ENCODE measurements at regions not wholly inside any gene's neighbourhood (a gene's known extent, or its start where the extent isn't known, plus 50 kb on each side); places are given as distances from the start of the nearest gene placed in this dataset.

DNA sequence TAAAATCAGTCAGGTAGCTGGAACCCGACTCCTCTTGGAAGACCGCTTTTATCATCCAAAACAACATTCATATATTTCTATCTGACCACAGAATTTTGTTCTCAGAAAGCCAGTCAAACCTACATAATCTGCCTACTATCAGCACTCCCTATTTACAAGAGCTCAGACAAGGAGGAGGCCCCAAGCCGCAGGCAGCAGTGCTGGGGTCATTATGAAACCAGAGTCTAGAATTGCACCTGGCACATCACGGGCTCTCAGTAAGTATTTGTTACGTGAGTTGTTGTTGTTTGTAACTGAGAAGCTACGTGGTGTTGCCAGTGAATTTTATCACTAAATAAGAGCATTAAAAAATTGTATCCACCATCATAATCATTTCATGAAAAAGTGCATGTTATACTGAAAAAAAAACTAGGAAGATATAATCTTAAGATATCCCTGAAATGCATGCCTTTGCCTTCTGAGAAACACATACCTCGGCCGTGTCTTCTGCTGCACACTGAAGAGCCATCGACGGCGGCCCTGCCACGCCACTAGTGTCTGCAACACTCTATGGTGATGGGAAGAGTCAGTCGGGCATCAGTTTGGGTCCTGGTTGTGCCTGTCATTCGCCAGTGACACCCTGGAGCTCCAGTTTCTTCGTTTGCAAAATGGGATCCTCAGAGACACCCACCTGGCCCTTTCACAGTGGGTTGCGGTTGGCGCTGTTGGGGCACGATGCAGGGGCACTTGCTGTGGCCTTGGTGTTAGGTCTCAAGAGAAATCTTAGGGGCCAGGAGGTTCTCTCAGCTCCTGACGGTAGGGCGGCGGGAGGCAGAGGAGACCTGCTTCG, 505.9 kb downstream of the EIPR1 start:
- no peak for DNase-seq (ENCODE audit: low spot score)

DNA sequence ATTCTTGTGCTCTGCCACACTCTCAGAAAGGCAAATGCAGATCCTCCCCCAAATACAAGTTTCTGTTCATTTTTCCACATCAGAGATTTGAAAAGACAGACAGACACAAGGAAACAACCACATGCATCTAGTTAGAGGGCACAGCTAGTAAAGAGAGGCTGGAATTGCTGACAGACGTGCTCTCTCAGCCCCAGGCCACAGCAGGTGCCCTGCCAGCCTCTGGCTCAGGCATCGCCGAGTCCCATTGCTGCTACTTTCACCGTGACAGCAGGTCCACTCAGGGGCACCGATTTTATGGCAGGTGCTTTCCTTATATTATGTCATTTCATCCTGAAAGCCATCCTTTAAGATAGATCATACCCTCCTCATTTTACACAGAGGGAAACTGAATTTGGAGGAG, 507.5 kb downstream of the EIPR1 start:
- no peak for DNase-seq (ENCODE audit: low spot score)

DNA sequence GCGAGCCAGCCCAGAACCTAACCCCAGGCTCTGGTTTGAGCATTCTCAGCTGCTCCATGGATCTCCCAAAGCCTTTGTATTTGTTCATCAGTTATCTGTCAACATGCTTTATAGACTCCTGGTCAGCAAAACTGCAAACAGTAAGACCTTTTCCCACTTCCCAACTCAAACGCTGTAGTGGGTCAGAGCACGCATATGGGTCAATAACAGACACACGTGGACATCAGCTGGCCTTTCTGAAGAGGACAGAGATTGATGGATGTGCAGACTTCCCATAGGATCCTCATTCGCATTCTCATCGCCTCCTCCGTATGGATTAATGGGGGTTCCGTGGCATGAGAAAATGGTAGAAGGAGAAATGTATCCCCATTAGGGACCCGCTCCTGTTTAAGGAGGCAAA, 508.1 kb downstream of the EIPR1 start:
- no peak for DNase-seq (ENCODE audit: low spot score)

DNA sequence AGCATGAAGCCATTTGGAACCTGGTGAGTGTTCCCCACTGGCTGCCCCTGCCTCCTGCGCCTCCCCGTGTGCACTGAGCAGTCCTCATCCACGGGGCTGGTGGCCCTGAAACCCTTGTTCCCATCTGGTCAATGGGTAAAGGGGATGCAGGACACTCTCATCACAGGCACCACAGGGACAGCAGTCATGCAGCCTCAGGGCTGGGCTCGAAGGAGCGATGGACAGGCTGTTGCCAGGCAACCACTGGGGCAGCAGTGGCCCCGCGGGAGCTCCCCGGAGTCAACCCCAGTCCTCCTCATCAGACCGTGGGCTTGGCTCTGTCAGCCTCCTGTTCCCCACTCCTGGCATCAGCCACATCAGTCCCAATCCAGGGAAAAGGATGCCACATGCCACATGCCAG, 509.5 kb downstream of the EIPR1 start:
- peak; percentile 36 for DNase-seq (ENCODE audit: low spot score)

DNA sequence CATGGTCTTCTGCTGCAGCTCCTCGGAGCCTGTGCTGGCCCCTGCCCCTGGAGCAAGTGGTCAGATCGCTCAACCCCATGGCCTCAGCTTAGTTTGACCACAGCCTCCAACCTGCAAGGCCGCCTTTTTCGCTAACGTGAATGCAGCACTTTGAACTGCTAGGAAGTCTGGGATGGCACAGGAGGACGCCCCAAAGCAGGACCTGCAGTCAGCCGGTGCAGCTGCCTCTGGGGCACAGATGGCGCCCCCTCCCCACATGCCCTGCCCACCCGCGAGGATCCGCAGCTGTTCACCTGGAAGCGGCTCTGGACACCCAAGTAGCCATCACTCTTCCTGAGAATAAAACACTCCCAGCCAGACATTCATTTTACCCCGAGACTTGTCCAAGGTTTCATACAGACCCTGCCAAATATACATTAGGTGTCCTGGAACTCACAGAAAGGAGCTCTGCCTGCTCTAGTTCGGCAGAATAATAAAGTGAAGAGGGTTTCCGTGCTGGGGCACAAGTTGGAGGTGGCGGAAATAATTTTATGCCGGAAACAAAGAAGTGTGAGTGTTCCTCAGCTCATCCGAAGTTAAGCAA, 510.1 kb downstream of the EIPR1 start:
- DNase-seq (ENCODE audit: low spot score) = no peak

DNA sequence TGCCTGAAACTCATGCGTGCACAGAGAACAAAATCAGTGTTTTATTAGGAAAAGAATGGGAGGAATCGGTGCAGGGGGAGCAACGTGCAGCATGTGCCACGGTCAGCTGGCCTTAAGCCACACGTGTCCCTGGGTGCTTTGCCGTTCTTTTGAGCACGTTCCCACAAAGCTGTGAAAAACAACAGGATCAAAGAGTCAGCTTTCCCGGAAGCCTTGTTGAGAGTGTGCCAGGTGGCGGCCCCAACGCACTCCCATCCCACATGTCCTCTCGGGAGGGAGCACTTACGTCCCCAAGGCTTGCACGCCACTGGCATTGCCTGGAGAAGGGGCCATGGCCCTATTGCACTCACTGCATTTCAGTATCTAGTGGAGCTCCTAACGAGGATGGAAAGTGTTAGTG, 511.2 kb downstream of the EIPR1 start:
- no peak for DNase-seq (ENCODE audit: low spot score)

DNA sequence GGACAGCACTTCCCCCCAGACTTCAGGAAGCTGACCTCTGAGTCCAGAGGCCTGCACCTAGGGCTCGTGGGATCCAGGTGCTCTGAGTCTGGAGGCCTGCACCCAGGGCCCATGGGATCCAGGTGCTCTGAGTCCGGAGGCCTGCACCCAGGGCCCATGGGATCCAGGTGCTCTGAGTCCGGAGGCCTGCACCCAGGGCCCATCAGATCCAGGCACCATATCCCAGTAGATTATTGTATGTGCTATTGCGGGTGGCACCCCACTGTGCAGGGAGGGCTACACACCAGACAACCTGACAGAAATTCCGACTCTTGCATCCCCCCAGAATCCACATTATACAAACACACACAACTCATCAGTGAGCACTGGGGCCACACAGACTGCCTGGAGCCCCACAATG, 515.2 kb downstream of the EIPR1 start:
- DNase-seq (ENCODE audit: low spot score) = no peak

DNA sequence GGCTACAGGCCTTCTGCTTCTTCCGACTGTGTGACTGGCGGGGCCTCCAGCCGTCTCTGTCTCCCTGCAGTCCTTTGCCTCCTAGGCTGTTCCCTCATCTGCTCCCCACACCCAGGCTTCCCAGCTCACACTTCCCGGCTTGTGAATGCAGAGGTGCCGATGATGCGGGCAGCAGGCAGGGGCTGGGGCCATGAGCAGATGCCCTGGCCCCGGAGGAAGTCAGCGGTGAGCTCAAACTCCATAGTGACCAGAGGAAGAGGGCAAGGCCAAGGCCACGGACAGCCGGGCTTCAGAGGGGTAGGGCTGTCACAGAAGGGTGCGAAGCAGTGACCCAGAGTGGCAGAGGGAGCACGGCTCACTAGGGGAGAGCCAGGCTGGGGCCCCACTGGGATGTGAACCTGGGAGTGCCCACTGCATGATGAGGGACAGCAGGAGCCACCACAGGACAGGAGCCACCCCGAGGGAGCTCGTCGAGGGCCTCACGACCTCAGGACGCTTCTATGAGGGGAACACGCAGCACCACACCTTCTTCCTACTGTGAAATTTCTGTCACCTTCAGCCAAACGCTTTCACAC, 515.9 kb downstream of the EIPR1 start:
- DNase-seq (ENCODE audit: low spot score) = no peak

DNA sequence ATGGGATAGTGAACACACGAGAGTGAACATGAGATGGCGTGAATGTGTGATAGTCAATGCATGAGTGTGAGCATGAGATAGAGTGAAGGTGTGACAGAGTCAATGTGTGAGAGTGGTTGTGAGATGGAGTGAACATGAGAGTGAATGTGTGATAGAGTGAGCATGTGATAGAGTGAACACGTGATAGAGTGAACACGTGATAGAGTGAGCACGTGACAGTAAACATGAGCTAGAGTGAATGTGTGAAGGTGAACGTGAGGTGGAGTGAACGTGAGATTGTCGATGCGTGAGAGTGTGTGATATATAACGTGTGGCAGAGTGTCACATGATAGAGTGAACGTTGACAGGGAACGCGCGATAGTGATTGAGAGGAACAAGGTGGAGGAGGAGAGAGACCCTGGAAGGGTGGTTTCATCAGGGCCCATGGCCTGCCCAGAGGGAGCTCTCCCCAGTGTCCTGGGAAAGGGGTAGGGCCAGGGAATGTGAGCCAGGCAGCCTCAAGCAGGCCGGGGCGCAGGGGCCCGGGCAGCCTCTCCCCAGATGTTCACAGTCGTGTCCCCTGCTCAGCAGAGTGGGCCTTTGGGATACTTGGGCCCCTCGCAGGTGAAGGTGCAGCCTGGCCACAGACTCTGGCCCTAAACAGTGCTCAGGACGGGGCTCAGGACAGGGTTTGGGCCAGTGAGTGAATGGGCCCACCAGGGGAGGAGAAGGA, 516.9 kb downstream of the EIPR1 start:
- no peak for DNase-seq (ENCODE audit: low spot score)

DNA sequence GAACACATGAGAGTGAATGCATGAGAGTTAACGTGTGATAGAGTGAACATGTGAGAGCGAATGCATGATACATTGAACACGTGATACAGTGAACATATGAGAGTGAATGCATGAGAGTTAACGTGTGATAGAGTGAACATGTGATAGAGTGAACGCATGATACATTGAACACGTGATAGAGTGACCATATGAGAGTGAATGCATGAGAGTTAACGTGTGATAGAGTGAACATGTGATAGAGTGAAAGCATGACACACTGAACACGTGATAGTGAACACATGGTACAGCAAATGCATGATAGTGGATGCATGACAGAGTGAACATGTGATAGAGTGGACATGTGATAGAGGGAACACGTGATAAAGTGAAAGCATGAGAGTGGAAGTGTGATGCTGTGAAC, 517.9 kb downstream of the EIPR1 start:
- DNase-seq (ENCODE audit: low spot score) = no peak

DNA sequence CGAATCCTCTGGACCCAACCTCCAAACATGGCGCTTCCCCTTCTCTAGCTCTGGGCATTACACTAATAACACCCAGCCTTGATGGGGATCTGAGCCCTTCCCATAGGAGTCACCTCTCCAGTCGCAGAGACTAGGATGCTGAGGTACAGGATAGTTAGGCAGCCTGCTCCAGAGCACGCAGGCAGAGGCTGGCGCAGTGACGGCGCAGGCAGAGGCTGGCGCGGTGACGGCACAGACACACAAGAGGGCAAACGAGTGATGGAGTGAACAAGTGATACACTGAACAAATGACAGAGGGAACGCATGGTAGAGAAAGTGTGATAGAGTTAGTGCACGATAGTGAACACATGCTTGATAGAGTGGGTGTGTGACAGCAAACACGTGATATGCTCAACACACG, 518.5 kb downstream of the EIPR1 start:
- DNase-seq (ENCODE audit: low spot score) = no peak

DNA sequence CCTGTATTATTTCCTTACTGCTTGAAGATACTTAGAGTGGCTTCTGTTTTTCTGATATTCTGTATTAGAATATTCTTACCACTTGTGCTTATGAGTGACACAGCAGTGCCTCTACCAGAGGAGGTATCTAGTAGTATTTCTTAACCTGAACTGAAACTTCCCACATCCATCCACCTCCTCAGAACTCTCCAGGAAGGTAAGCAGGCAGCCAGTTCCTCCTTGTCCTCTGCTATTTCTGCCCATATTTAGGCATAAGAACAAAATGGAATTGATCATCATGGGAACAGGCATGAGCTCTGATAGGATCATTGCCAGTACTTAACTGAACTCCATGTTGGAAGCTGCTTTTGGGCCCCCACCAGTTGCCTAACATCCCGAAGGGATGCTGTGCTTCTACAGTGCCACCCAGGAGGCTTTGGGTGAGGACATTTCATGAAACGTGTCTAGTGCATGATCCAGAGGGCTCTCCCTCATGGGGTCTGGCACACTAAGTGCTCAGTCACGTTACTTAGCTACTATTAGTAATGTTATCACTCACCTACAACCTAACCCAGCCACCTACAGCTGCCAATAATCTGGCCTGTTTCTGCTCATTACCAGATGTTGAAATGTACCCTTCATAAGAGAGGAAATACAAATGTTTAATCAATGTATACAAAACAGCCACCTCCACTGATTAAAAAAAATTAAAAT, 520.7 kb downstream of the EIPR1 start:
- DNase-seq (ENCODE audit: low spot score) = no peak

DNA sequence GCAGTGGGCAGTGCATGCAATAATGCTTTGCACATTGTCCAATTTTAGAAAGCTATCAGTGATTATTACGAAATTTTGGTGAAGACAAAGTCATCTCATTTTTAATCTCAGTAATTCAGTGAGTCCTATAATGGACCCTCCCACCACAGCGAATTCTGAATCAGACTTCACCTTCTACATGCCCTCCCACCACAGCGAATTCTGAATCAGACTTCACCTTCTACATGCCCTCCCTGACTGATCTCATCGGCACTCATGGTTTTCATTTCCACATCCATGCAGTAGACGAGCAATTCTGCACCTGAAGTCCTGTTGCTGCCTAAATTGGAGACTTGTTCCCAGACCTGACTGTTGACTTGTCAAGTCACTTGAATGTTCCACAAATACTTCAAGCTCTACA, 522.3 kb downstream of the EIPR1 start:
- no peak for DNase-seq (ENCODE audit: low spot score)

DNA sequence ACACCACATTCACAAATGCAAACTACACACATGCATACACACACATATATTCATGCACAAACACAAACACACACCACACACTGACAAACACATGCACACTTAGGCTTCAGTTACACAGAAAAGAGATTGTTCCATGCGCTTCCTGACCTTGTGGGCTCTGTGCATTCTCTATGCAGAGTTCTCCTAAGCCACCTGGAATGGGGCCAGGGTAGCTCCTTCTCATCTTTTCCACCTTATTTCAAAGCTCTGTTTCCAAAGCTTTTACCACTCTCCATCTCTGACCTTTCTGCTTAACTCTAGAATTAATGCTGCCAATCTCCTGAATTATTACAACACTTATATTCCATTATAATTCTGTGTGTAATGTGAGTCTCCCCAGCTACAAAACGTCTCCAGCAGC, 522.3 kb upstream of the MYT1L start:
- no peak for DNase-seq (ENCODE audit: low spot score)

DNA sequence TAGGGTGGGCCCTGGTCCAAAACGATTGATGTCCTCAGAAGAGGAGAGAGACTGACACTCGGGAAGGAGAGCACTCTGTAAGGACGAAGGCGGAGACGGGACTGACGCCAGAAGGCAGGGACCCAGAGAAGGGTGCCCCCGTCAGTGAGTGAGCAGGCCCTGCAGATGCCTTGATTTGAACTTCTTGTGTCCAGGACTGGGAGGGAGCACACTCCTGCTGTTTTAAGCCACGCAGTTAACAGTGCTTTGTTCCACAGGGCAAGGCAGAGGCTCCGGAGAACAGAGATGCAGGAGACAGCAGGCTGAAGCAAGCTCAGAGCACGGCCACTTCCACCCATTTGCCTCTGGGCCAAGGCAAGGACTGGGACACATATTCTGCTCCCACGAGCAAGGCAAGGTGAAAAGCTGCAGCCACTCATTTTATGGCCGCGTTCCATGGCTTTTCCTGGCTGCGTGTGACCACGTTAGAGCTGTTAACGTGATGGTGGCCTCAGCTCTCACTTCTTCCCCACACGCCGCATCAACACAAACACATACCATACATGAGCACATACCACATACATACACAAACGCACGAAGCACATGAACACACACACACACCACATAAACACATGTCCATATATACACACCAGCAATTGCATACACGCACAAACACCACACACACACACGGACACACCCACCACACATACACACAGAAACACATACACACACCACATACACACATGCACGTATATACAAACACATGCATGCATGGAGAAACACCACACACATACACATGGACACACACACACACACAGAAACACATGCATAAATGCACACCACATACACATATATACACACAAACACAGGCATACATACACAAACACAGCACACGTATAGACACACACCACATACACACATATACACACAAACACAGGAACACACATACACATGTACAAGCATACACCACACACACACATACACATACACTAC, 521.0 kb upstream of the MYT1L start:
- no peak for DNase-seq (ENCODE audit: low spot score)

DNA sequence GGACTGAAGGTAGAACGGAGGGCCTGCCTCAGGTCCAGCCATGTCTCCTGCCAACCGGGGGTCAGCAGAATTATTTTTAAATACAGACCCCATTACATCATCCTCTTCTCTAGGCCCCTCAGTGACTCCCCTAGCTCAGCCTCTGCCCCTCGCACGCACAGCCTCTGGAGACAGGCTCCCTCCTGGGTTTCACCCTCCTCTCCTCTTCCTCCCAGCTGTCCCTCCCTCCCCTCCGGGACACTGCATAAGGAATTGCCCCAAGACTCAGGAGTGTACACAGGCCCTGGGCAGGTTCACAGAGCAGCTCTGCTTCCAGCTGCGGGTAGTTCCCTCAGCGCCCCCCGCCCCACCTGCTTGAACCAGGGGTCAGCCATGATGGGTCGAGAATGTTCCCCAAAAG, 520.2 kb upstream of the MYT1L start:
- DNase-seq (ENCODE audit: low spot score) = no peak

DNA sequence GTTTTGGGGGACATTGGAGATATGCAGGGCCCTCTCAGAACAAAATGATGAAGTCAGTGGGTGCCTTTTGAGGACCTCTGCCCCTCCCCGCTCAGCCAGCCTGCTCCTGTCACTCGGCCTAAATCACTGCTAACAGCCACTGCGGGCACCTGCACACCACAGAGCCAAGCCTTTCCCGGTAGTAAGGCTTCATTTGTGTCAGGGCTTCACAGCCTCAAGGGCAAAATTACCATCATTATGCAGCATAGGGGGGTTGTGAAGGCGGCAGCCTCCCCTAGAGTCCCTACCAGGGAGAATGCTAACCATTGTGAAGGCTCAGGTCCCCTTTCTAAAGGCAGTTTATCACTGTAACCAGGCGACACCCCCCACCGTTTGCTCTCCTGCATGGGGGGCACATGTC, 519.8 kb upstream of the MYT1L start:
- no peak for DNase-seq (ENCODE audit: low spot score)

DNA sequence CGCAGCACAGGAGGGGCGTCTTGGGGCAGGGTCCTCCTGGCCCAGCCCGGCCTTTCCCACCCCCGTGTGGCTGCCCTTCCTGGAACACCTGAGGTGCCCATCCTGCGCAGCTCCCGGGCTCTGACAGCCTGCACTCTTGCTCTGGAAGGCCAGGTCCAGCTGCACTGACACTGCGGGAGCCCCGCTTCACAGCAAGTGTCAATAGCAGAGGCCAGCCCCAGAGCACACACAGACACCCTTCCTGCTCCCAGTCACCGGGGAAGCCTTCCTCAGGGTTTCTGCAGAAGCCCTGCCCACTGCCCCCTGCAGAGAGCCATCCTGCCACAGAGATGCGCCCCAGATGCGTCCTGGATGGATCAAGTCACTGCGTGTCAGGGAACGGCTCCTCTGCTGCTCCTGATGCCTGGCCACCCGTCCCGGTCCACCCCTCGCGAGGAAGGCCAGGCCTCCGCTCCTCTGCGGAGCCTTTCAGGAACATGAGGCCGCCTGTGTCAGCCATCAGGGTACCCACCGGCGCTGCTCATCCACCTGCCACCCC, 519.2 kb upstream of the MYT1L start:
- no peak for DNase-seq (ENCODE audit: low spot score)

DNA sequence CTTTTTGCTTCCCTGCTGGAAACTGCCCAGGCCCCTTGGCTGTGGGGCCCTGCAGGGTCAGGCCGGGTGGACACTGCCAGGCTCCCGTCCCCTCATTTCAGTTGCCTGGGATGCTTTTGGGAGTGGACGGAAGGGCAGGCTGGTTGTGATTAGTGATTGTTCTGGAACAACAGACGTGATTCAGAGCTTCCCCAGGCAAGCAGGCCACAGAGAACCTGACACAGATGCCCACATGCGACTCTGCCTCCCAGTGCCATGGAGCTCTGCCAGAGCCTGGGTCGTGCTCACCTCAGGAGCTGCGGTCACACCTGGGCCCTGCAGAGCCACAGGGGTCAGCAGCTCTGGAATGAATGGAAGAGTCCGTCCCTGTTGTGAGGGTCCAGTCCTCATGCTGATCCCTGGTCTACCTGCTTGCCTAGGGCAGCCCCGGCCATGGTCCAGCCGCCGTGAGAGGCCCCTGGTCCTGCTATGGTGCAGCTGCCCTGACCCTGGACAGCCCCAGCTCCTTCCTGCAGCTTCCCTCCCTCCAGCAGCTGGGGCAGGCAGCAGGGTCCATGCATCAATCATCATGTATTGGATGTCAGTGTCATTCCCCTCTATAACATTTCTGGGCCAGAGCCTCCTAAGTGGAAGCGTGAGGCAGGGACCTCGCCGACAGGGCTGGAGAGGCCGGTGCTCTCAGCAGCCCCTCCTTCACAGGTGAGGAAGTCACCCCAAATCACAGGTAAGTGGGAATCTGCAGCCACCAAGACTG, 518.6 kb upstream of the MYT1L start:
- DNase-seq (ENCODE audit: low spot score) = no peak

Data from iPS-NIHi11 (cell line).